ENCODE measurements at regions not wholly inside any gene's neighbourhood (a gene's known extent, or its start where the extent isn't known, plus 50 kb on each side); places are given as distances from the start of the nearest gene placed in this dataset.

- TF ChIP-seq CTCF (IDR thresholded peaks at IDR 0.05) (no peak), POLR2A (IDR thresholded peaks at IDR 0.05) (no peak)
Measured at GRCh38 chr2:9110346-9110884, 96.2 kb upstream of the ASAP2 start.

All from thyroid gland (tissue), 4 donors.